Astrocyte (in vitro differentiated cells and primary cell): ENCODE measurements at regions not wholly inside any gene's neighbourhood (a gene's known extent, or its start where the extent isn't known, plus 50 kb on each side); places are given as distances from the start of the nearest gene placed in this dataset.

Experiments
- DNase-seq: peaks from one replicate; pipeline ENCODE4 v3.0.0-alpha.2; 2010; ENCODE audit warnings: low read depth
- FAIRE-seq: peaks from 2 replicates; lab custom pipeline; 2011; peaks lifted over from hg19 to GRCh38; lab: Jason Lieb, UNC
- H2AFZ ChIP-seq: 2 replicates; pipeline ENCODE4 v1.6.0; 2012; ENCODE audit warnings: low read depth, low read length, inconsistent platforms
- H3K27ac ChIP-seq: 2 replicates; pipeline ENCODE4 v1.5.1; 2011; ENCODE audit warnings: low read depth, low read length, inconsistent platforms
- H3K27me3 ChIP-seq: 2 replicates; pipeline ENCODE4 v1.6.0; 2011; ENCODE audit warnings: low read length, inconsistent platforms; ENCODE audit not compliant: insufficient read depth
- H3K36me3 ChIP-seq: 2 replicates; pipeline ENCODE4 v1.5.1; 2011; ENCODE audit warnings: low read length, inconsistent platforms; ENCODE audit not compliant: insufficient read depth
- H3K4me1 ChIP-seq: 2 replicates; pipeline ENCODE4 v1.5.1; 2011; ENCODE audit warnings: low read length, inconsistent platforms; ENCODE audit not compliant: insufficient read depth
- H3K4me2 ChIP-seq: 2 replicates; pipeline ENCODE4 v1.6.0; 2012; ENCODE audit warnings: low read length, inconsistent platforms
- H3K4me3 ChIP-seq: 2 replicates; pipeline ENCODE4 v1.5.1; 2011; ENCODE audit warnings: low read depth, mild to moderate bottlenecking, low read length, inconsistent platforms; ENCODE audit not compliant: insufficient read depth
- H3K79me2 ChIP-seq: 2 replicates; pipeline ENCODE4 v1.6.0; 2012; ENCODE audit warnings: mild to moderate bottlenecking, low read length, inconsistent platforms; ENCODE audit not compliant: insufficient read depth
- H3K9ac ChIP-seq: 2 replicates; pipeline ENCODE4 v1.6.0; 2012; ENCODE audit warnings: mild to moderate bottlenecking, low read length, inconsistent platforms
- H3K9me3 ChIP-seq: 2 replicates; pipeline ENCODE4 v1.5.1; 2012; ENCODE audit warnings: low read depth, mild to moderate bottlenecking, low read length, inconsistent platforms; ENCODE audit not compliant: insufficient read depth
- H4K20me1 ChIP-seq: 2 replicates; pipeline ENCODE4 v1.6.0; 2012; ENCODE audit warnings: low read length, inconsistent platforms; ENCODE audit not compliant: insufficient read depth
- H3K27ac Mint-ChIP-seq: one replicate; pipeline ENCODE4 v1.8.0; 2021; ENCODE audit warnings: mild to moderate bottlenecking, mixed read lengths; ENCODE audit not compliant: unreplicated experiment
- H3K27me3 Mint-ChIP-seq: one replicate; pipeline ENCODE4 v1.8.0; 2021; ENCODE audit warnings: low read depth, mixed read lengths; ENCODE audit not compliant: unreplicated experiment
- H3K36me3 Mint-ChIP-seq: one replicate; pipeline ENCODE4 v1.8.0; 2021; ENCODE audit warnings: low read depth, mixed read lengths; ENCODE audit not compliant: unreplicated experiment
- H3K4me1 Mint-ChIP-seq: one replicate; pipeline ENCODE4 v1.8.0; 2021; ENCODE audit warnings: low read depth, mixed read lengths; ENCODE audit not compliant: unreplicated experiment
- H3K4me3 Mint-ChIP-seq: one replicate; pipeline ENCODE4 v1.8.0; 2021; ENCODE audit warnings: mild to moderate bottlenecking, moderate library complexity, mixed read lengths; ENCODE audit not compliant: unreplicated experiment
- H3K9me3 Mint-ChIP-seq: one replicate; pipeline ENCODE4 v1.8.0; 2021; ENCODE audit warnings: mild to moderate bottlenecking, mixed read lengths; ENCODE audit not compliant: unreplicated experiment
- EZH2 ChIP-seq: IDR thresholded peaks from 2 replicates; pipeline ENCODE4 v1.6.1; 2012; ENCODE audit warnings: mild to moderate bottlenecking, low read length, inconsistent platforms; ENCODE audit not compliant: insufficient read depth
- TF ChIP-seq, protein P1 (sequence below): IDR thresholded peaks from 2 replicates; pipeline ENCODE4 v1.5.1; 2011; ENCODE audit warnings: low read depth, mild to moderate bottlenecking, inconsistent platforms, low read length, moderate library complexity; ENCODE audit not compliant: insufficient read depth

- Mint-ChIP-seq H3K4me3 (no peak overlapping the region), H3K36me3 (no peaks in the 10 kb centered on the region), H3K4me1 (peaks cover 7% of the 10 kb centered on the region), H3K9me3 (no peaks in the 10 kb centered on the region), H3K27me3 (no peaks in the 10 kb centered on the region), H3K27ac (no peak overlapping the region)
- H4K20me1 ChIP-seq, result no peaks in the 10 kb centered on the region
- no peaks in the 10 kb centered on the region for H3K9me3 ChIP-seq
- no peaks in the 10 kb centered on the region for H3K27me3 ChIP-seq
- DNase-seq (no peak), FAIRE-seq (no peak)
- peak overlapping the region; percentile 13 for H3K27ac ChIP-seq
- no peak overlapping the region for H3K9ac ChIP-seq
- peak overlapping the region; percentile 85 for H3K4me2 ChIP-seq
- H2AFZ ChIP-seq, result no peak overlapping the region
- TF ChIP-seq, protein P1, sequence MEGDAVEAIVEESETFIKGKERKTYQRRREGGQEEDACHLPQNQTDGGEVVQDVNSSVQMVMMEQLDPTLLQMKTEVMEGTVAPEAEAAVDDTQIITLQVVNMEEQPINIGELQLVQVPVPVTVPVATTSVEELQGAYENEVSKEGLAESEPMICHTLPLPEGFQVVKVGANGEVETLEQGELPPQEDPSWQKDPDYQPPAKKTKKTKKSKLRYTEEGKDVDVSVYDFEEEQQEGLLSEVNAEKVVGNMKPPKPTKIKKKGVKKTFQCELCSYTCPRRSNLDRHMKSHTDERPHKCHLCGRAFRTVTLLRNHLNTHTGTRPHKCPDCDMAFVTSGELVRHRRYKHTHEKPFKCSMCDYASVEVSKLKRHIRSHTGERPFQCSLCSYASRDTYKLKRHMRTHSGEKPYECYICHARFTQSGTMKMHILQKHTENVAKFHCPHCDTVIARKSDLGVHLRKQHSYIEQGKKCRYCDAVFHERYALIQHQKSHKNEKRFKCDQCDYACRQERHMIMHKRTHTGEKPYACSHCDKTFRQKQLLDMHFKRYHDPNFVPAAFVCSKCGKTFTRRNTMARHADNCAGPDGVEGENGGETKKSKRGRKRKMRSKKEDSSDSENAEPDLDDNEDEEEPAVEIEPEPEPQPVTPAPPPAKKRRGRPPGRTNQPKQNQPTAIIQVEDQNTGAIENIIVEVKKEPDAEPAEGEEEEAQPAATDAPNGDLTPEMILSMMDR, result no peak
- no peak for TF ChIP-seq EZH2
- H3K4me3 ChIP-seq, result peak overlapping the region; percentile 69
- peaks cover 21% of the 10 kb centered on the region for H3K4me1 ChIP-seq
- H3K36me3 ChIP-seq, result no peaks in the 10 kb centered on the region
- H3K79me2 ChIP-seq, result peaks cover 40% of the 10 kb centered on the region
Measured at GRCh38 chr21:16538405-16538804, 808.6 kb downstream of the USP25 start.

- no peaks in the 10 kb centered on the region for H3K27me3 ChIP-seq
- H3K4me1 ChIP-seq, result peaks cover 15% of the 10 kb centered on the region
- H3K79me2 ChIP-seq, result peaks cover 40% of the 10 kb centered on the region
- H4K20me1 ChIP-seq, result no peaks in the 10 kb centered on the region
- no peak overlapping the region for H3K4me2 ChIP-seq
- FAIRE-seq (no peak), DNase-seq (no peak)
- no peaks in the 10 kb centered on the region for H3K36me3 ChIP-seq
- no peak overlapping the region for H3K27ac ChIP-seq
- Mint-ChIP-seq H3K9me3 (no peaks in the 10 kb centered on the region), H3K4me3 (no peak overlapping the region), H3K4me1 (peaks cover 5% of the 10 kb centered on the region), H3K27me3 (no peaks in the 10 kb centered on the region), H3K27ac (no peak overlapping the region), H3K36me3 (no peaks in the 10 kb centered on the region)
- H3K9ac ChIP-seq, result no peak overlapping the region
- H2AFZ ChIP-seq, result no peak overlapping the region
- no peak overlapping the region for H3K4me3 ChIP-seq
- H3K9me3 ChIP-seq, result no peaks in the 10 kb centered on the region
- TF ChIP-seq, protein P1, result no peak
- TF ChIP-seq EZH2, result no peak
Measured at GRCh38 chr21:16538936-16539440, 809.2 kb downstream of the USP25 start.

DNA sequence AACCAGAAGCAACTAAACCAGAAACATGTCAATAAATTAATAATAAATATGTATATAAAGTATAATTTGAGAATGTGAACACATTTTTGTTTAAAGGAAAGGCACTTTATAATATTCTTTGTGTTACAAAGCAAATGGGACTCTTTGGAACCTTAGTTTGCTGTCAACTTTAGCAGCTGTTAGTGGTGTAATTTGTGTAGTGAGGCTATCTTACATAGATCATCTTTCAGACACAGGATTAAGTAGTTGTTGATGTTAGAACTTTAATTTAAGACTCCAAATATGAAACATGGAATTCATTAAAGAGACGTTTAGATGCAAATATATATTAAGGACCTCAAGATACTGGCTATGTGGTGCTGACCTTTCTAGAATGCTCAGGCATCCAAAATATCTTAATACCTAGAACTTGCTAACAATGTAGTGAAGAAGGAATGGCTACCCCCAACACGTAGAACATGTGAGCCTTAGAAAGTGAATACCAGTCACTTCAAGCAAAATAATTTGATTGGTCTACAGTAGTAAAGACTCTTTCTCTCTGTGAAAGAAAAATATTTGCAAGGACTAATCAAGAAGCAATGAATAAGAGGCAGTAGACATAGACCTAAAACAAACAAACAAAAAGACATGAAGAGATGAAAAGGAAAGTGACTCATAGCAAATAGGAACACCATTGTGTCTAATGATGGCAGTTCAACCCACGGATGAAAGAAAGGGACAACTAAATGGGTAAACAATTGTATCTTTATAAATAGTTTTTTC, 811.4 kb downstream of the USP25 start:
- FAIRE-seq, result no peak
- no peaks in the 10 kb centered on the region for H3K27me3 Mint-ChIP-seq
- Histone ChIP-seq H2AFZ (no peak overlapping the region), H3K27me3 (no peaks in the 10 kb centered on the region), H3K27ac (no peak overlapping the region), H3K4me3 (no peak overlapping the region), H3K4me2 (no peak overlapping the region), H4K20me1 (no peaks in the 10 kb centered on the region), H3K4me1 (peaks cover 4% of the 10 kb centered on the region), H3K36me3 (no peaks in the 10 kb centered on the region), H3K9ac (no peak overlapping the region), H3K79me2 (peaks cover 34% of the 10 kb centered on the region), H3K9me3 (no peaks in the 10 kb centered on the region)
- no peaks in the 10 kb centered on the region for H3K4me1 Mint-ChIP-seq
- no peaks in the 10 kb centered on the region for H3K9me3 Mint-ChIP-seq
- TF ChIP-seq, protein P1, result no peak
- no peak for TF ChIP-seq EZH2
- DNase-seq, result no peak
- no peak overlapping the region for H3K27ac Mint-ChIP-seq
- H3K36me3 Mint-ChIP-seq, result no peaks in the 10 kb centered on the region
- H3K4me3 Mint-ChIP-seq, result no peak overlapping the region
